ENCODE measurements at regions not wholly inside any gene's neighbourhood (a gene's known extent, or its start where the extent isn't known, plus 50 kb on each side); places are given as distances from the start of the nearest gene placed in this dataset.

DNA sequence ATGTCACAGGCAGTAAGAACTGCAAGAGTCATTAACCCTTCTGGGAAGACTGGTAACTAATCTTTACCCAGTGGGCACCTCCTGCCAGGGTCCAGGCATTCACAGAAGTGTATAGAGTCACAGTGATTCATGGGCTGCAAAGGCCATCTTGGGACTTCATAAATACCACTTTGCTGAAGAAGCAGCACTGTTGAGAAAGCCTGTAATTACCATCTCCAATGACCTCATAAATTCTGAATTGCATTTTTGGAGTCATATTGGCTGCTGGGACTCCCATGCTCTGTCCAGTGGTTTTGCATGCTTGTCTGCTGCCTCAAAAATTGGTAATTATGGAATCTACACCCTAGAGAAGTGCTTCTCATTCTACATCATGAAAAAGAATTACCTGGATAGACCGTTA is 837.2 kb downstream of the NTRK3 start:
- Histone ChIP-seq H3K9me3 (ENCODE audit: control insufficient read depth, insufficient read depth, low read length) (no peaks in the 10 kb centered on the region), H3K36me3 (ENCODE audit: control insufficient read depth, insufficient read depth, low read length) (no peaks in the 10 kb centered on the region), H3K9ac (ENCODE audit: low read depth, low read length) (no peak overlapping the region)

DNA sequence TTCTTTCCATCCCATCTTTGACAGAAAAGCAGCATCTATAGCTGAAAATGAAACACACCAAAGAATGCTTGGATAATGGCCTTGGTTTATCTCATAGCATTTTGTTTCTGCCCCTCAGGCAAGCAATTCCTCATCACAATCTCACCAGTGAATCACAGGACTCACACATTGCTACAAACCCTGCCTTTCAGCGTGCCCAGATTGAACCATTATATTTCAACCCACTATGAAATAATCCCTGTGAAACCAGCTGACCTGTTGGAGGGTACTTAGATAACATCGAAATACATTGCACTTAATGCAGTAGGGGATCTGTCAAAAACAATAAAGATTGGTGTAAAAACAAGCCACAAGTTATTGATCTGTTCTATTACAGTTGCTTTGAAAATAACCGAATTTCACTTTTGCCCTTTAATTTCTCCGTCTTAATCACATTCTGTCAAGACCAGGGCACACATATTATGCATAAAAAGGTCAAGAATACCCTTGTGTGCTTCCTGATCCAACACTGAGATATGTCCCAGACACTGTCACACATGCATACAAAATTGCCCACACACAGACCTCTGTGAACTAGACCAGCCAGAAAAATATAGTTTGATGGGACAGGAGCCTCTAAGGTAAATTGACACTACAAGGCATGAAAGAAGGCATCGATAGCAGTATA is 839.8 kb downstream of the NTRK3 start:
- no peaks in the 10 kb centered on the region for H3K27me3 ChIP-seq (ENCODE audit: control insufficient read depth, insufficient read depth, low read length)
- peaks cover 8% of the 10 kb centered on the region for H3K4me1 ChIP-seq (ENCODE audit: control insufficient read depth, insufficient read depth, low read length)
- H3K4me3 ChIP-seq (ENCODE audit: low read depth, low read length): no peak overlapping the region
- no peaks in the 10 kb centered on the region for H3K36me3 ChIP-seq (ENCODE audit: control insufficient read depth, insufficient read depth, low read length)
- H3K9me3 ChIP-seq (ENCODE audit: control insufficient read depth, insufficient read depth, low read length): no peaks in the 10 kb centered on the region
- no peak overlapping the region for H3K9ac ChIP-seq (ENCODE audit: low read depth, low read length)

More for the DNA sequence above, 837.2 kb downstream of the NTRK3 start:
- no peak overlapping the region for H3K4me3 ChIP-seq (ENCODE audit: low read depth, low read length)
- peaks cover 4% of the 10 kb centered on the region for H3K4me1 ChIP-seq (ENCODE audit: control insufficient read depth, insufficient read depth, low read length)
- H3K27me3 ChIP-seq (ENCODE audit: control insufficient read depth, insufficient read depth, low read length): no peaks in the 10 kb centered on the region

DNA sequence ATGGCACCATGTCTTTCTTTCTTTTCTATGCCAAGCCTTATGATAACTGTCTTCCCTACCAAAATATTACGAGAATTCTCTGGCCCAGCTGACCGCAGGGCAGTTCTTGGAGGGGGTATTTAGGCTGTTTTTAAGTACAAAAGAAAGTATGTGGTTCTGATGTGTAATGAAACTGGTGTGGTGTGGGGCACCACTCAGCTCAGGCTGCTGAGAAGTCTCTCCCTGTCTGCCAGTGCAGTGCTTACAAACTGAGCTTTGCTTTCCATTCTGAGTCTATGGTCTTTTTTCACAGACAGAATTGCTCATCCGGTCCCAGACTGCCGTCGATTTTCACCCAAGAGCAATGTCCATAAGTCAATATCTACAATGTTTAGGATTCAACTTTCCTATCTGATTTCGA is 847.6 kb downstream of the NTRK3 start:
- no peaks in the 10 kb centered on the region for H3K27me3 ChIP-seq (ENCODE audit: control insufficient read depth, insufficient read depth, low read length)
- no peaks in the 10 kb centered on the region for H3K9me3 ChIP-seq (ENCODE audit: control insufficient read depth, insufficient read depth, low read length)
- H3K4me1 ChIP-seq (ENCODE audit: control insufficient read depth, insufficient read depth, low read length): peaks cover under 1% of the 10 kb centered on the region
- H3K36me3 ChIP-seq (ENCODE audit: control insufficient read depth, insufficient read depth, low read length): no peaks in the 10 kb centered on the region
- no peak overlapping the region for H3K4me3 ChIP-seq (ENCODE audit: low read depth, low read length)
- H3K9ac ChIP-seq (ENCODE audit: low read depth, low read length): no peak overlapping the region

DNA sequence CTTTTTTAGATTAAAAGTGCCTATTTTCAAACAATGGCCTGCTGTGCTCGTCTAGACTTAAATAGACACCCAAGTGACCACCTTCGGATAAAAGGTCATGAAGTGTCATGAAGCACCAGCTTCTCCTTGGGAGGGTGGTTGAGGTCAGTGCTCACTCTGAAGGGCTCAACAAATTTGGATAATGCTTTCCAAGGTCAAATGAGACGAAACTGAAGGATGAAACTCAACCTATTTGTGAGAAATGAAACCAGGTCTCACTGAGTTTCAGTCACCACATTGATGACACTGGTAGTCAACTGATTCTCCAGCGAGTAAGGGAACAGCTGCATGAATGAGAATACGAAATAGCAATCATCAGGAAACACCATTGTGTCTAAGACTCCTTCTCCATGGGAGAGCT is 852.6 kb downstream of the NTRK3 start:
- no peak overlapping the region for H3K9ac ChIP-seq (ENCODE audit: low read depth, low read length)
- no peak overlapping the region for H3K4me3 ChIP-seq (ENCODE audit: low read depth, low read length)
- H3K9me3 ChIP-seq (ENCODE audit: control insufficient read depth, insufficient read depth, low read length): no peaks in the 10 kb centered on the region

DNA sequence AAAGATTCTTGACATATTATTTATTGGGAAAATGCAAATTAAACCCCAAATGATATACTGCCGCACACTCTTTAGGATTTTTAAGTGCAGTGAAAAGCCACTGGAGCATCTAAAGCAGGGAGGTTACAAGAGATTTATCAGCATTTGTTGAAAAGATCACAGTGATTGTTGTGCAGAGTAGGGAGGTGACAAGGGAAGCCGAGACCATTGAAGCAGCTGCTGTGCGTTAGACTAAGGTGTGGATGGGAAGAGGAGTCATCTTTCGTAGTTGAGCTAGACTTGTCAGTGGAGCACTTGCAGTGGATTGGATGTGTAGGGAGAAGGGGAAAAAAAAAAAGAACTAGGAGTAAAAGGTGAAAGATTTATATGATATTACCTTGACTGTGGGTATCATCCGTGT is 854.6 kb downstream of the NTRK3 start:
- H3K36me3 ChIP-seq (ENCODE audit: control insufficient read depth, insufficient read depth, low read length): no peaks in the 10 kb centered on the region
- H3K4me3 ChIP-seq (ENCODE audit: low read depth, low read length): no peak overlapping the region
- peaks cover 3% of the 10 kb centered on the region for H3K4me1 ChIP-seq (ENCODE audit: control insufficient read depth, insufficient read depth, low read length)
- no peaks in the 10 kb centered on the region for H3K9me3 ChIP-seq (ENCODE audit: control insufficient read depth, insufficient read depth, low read length)
- H3K27me3 ChIP-seq (ENCODE audit: control insufficient read depth, insufficient read depth, low read length): no peaks in the 10 kb centered on the region
- H3K9ac ChIP-seq (ENCODE audit: low read depth, low read length): no peak overlapping the region

More for the DNA sequence above, 852.6 kb downstream of the NTRK3 start:
- Histone ChIP-seq H3K36me3 (ENCODE audit: control insufficient read depth, insufficient read depth, low read length) (no peaks in the 10 kb centered on the region), H3K27me3 (ENCODE audit: control insufficient read depth, insufficient read depth, low read length) (no peaks in the 10 kb centered on the region), H3K4me1 (ENCODE audit: control insufficient read depth, insufficient read depth, low read length) (peaks cover 3% of the 10 kb centered on the region)

DNA sequence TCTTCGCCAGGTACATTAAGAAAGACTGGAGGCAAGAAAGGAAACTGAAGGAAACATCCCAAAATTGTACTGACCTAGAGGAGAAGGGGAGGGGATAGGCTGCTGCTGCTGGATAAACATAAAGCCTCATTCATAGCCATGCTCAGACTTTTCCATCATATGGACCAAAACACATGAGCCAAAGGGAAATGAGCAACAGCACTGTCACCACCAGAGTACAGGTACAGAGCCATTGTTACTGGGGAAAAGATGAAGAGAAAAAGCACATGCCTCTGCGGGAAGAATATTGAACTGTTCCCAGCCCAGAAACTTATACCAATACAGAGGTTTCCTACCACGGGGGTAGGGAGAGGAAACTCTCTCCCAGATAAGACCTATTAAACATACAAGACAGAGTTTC is 861.9 kb downstream of the NTRK3 start:
- Histone ChIP-seq H3K9ac (ENCODE audit: low read depth, low read length) (no peak overlapping the region), H3K27me3 (ENCODE audit: control insufficient read depth, insufficient read depth, low read length) (no peaks in the 10 kb centered on the region), H3K4me1 (ENCODE audit: control insufficient read depth, insufficient read depth, low read length) (no peaks in the 10 kb centered on the region), H3K36me3 (ENCODE audit: control insufficient read depth, insufficient read depth, low read length) (no peaks in the 10 kb centered on the region), H3K9me3 (ENCODE audit: control insufficient read depth, insufficient read depth, low read length) (peaks cover 8% of the 10 kb centered on the region), H3K4me3 (ENCODE audit: low read depth, low read length) (no peak overlapping the region)

DNA sequence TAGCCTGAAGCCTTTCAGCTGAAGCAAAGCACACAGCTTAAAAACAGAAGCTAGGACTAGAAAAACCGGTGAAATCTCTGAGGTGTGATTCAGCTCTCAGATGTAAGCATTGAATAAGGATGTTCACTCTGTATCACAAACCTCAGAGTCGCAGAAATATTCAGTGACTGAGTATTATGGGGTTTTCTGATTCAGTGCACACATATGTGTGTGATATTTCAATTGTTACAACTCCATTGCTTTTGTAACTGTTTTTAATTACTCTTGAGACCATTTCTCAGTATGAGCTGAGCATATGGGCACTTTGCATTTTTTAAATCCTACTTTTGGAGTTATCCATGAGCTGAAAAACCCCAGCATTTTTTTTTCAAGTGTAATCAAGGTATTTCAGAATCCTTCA is 868.8 kb downstream of the NTRK3 start:
- Histone ChIP-seq H3K4me3 (ENCODE audit: low read depth, low read length) (no peak overlapping the region), H3K9ac (ENCODE audit: low read depth, low read length) (no peak overlapping the region), H3K27me3 (ENCODE audit: control insufficient read depth, insufficient read depth, low read length) (no peaks in the 10 kb centered on the region), H3K9me3 (ENCODE audit: control insufficient read depth, insufficient read depth, low read length) (no peaks in the 10 kb centered on the region), H3K4me1 (ENCODE audit: control insufficient read depth, insufficient read depth, low read length) (no peaks in the 10 kb centered on the region), H3K36me3 (ENCODE audit: control insufficient read depth, insufficient read depth, low read length) (no peaks in the 10 kb centered on the region)

DNA sequence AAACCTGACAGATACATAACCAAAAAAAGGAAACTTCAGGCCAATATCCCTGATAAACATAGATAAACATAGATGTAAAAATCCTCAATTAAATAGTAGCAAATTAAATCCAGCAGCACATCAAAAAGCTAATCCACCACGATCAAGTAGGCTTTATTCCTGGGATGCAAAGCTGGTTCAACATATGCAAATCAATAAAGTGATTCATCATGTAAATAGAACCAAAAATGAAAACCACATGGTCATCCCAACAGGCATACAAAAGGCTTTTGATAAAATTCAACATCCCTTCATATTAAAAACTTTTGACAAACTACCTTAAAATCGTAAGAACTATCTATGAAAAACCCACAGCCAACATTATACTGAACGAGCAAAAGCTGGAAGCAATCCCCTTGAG is 882.2 kb downstream of the NTRK3 start:
- Histone ChIP-seq H3K36me3 (ENCODE audit: control insufficient read depth, insufficient read depth, low read length) (no peaks in the 10 kb centered on the region), H3K4me3 (ENCODE audit: low read depth, low read length) (no peak overlapping the region), H3K9ac (ENCODE audit: low read depth, low read length) (no peak overlapping the region), H3K9me3 (ENCODE audit: control insufficient read depth, insufficient read depth, low read length) (peaks cover 6% of the 10 kb centered on the region), H3K27me3 (ENCODE audit: control insufficient read depth, insufficient read depth, low read length) (no peaks in the 10 kb centered on the region), H3K4me1 (ENCODE audit: control insufficient read depth, insufficient read depth, low read length) (no peaks in the 10 kb centered on the region)

DNA sequence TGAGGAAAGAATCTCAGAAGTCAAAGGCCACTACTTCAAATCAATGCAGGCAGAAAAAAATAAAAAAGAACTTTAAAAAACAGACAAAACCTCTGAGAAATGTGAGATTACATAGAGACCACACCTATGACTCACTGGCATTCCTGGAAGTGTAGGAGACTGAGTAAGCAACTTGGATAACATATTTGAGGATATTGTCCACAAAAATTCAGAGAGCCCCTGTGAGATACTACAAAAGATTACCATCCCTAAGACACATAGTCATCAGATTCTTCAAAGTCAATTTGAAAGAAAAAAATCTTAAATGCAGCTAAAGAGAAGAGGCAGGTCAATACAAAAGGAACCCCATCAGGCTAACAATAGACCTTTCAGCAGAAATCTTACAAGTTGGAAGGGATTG is 887.3 kb downstream of the NTRK3 start:
- Histone ChIP-seq H3K36me3 (ENCODE audit: control insufficient read depth, insufficient read depth, low read length) (no peaks in the 10 kb centered on the region), H3K4me3 (ENCODE audit: low read depth, low read length) (no peak overlapping the region), H3K27me3 (ENCODE audit: control insufficient read depth, insufficient read depth, low read length) (no peaks in the 10 kb centered on the region), H3K9ac (ENCODE audit: low read depth, low read length) (no peak overlapping the region), H3K9me3 (ENCODE audit: control insufficient read depth, insufficient read depth, low read length) (no peaks in the 10 kb centered on the region), H3K4me1 (ENCODE audit: control insufficient read depth, insufficient read depth, low read length) (no peaks in the 10 kb centered on the region)

DNA sequence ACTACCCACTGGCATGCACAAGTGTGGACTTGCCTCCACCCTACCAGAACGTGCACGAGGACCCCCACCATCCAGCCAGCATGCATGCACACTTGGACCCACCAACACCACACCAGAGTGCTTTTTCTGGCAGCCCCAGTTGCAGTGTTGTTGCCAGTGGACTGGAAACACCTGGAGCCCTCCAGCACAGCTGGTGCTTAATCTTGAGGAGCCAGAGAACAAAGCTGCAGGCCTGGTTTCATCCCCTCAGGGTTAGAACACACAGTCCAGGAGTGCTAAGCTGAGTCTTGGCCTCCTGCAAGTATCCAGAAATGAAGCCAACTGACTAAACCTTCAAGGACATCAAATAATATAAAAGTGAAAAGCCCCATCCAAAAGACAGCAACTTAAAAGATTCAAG is 888.0 kb downstream of the NTRK3 start:
- Histone ChIP-seq H3K4me3 (ENCODE audit: low read depth, low read length) (no peak overlapping the region), H3K36me3 (ENCODE audit: control insufficient read depth, insufficient read depth, low read length) (no peaks in the 10 kb centered on the region), H3K9me3 (ENCODE audit: control insufficient read depth, insufficient read depth, low read length) (no peaks in the 10 kb centered on the region), H3K27me3 (ENCODE audit: control insufficient read depth, insufficient read depth, low read length) (no peaks in the 10 kb centered on the region), H3K9ac (ENCODE audit: low read depth, low read length) (no peak overlapping the region), H3K4me1 (ENCODE audit: control insufficient read depth, insufficient read depth, low read length) (no peaks in the 10 kb centered on the region)

DNA sequence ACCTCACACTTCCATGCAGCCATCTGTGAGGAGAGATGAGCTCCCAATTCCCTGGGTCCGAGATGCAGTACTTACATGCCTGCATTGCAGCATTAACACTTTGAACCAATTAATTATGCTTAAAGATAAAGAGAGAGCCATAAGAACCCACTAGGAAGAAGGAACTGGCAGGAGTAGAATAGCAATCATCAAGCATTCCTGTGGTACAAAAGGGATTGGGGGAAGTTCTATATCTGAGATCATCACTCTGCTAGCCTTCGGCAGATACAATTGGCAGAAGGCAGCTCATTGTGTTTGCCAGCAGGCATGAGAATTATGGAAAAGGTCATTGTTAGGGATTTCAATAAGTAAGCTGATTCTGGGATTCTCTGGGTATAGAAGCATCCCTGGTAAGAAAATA is 891.4 kb downstream of the NTRK3 start:
- Histone ChIP-seq H3K9ac (ENCODE audit: low read depth, low read length) (no peak overlapping the region), H3K27me3 (ENCODE audit: control insufficient read depth, insufficient read depth, low read length) (no peaks in the 10 kb centered on the region), H3K9me3 (ENCODE audit: control insufficient read depth, insufficient read depth, low read length) (no peaks in the 10 kb centered on the region), H3K4me1 (ENCODE audit: control insufficient read depth, insufficient read depth, low read length) (no peaks in the 10 kb centered on the region), H3K36me3 (ENCODE audit: control insufficient read depth, insufficient read depth, low read length) (no peaks in the 10 kb centered on the region), H3K4me3 (ENCODE audit: low read depth, low read length) (no peak overlapping the region)

DNA sequence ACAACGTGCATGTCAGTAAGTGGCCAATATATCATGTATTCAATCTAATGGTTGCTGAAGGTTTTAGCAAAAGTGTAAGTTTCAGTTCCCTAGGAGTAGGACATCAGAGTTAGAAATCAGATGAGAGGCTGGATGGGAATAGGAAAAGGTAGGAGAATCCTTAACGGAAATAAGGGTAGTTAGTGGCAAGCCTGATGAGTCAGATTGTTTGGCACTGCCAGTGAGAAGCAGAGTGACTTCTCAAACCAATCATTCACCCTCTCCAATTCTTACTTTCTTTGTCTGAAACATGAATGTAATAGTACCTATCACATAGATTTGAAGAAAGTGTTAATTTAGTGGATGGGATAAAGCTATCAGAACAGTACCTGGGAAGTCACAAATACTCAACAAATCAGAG is 894.0 kb downstream of the NTRK3 start:
- H3K4me3 ChIP-seq (ENCODE audit: low read depth, low read length): no peak overlapping the region
- no peaks in the 10 kb centered on the region for H3K4me1 ChIP-seq (ENCODE audit: control insufficient read depth, insufficient read depth, low read length)
- no peaks in the 10 kb centered on the region for H3K27me3 ChIP-seq (ENCODE audit: control insufficient read depth, insufficient read depth, low read length)
- H3K9ac ChIP-seq (ENCODE audit: low read depth, low read length): no peak overlapping the region
- no peaks in the 10 kb centered on the region for H3K9me3 ChIP-seq (ENCODE audit: control insufficient read depth, insufficient read depth, low read length)
- H3K36me3 ChIP-seq (ENCODE audit: control insufficient read depth, insufficient read depth, low read length): no peaks in the 10 kb centered on the region
